ENCODE measurements at regions not wholly inside any gene's neighbourhood (a gene's known extent, or its start where the extent isn't known, plus 50 kb on each side); places are given as distances from the start of the nearest gene placed in this dataset.
A peak's percentile ranks its signal among the peaks of the same experiment; 100 is the strongest.

DNA sequence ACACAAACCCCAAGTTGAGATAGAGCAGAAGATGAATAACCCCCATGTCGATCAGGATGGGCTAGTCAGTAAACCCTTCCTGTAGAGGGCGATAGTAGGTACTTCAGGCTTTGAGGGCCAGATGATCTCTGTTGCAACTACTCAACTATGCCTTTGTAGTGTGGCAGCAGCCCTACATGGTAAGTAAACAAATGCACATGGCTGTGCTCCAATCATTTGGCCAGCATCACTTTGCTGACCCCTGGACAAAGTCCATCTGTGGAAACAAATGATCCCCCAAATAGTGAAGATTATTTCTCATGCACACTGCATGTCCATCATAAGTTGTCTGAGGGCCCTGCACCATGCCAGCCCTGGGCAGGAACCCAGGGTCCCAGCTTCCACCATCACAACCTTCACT lies 402.2 kb upstream of the PROK2 start:
- no peaks in the 10 kb centered on the region for H3K9me3 ChIP-seq
- intact Hi-C loops (cut with DNase I; ENCODE audit: low total_unique reads) = no loop called here
- DNase-seq (no peak), ATAC-seq (no peak)
- H3K36me3 ChIP-seq = no peaks in the 10 kb centered on the region
- no peak overlapping the region for H3K27ac ChIP-seq
- H3K27me3 ChIP-seq = no peaks in the 10 kb centered on the region
- TF ChIP-seq POLR2A (IDR thresholded peaks at IDR 0.05) = no peak
- TF ChIP-seq, protein P1, sequence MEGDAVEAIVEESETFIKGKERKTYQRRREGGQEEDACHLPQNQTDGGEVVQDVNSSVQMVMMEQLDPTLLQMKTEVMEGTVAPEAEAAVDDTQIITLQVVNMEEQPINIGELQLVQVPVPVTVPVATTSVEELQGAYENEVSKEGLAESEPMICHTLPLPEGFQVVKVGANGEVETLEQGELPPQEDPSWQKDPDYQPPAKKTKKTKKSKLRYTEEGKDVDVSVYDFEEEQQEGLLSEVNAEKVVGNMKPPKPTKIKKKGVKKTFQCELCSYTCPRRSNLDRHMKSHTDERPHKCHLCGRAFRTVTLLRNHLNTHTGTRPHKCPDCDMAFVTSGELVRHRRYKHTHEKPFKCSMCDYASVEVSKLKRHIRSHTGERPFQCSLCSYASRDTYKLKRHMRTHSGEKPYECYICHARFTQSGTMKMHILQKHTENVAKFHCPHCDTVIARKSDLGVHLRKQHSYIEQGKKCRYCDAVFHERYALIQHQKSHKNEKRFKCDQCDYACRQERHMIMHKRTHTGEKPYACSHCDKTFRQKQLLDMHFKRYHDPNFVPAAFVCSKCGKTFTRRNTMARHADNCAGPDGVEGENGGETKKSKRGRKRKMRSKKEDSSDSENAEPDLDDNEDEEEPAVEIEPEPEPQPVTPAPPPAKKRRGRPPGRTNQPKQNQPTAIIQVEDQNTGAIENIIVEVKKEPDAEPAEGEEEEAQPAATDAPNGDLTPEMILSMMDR (IDR thresholded peaks at IDR 0.05 in 4 of 5, conservative IDR thresholded peaks at IDR 0.05 in 1 of 5) = no peak
- H3K4me1 ChIP-seq = no peaks in the 10 kb centered on the region
- no peak overlapping the region for H3K4me3 ChIP-seq
- in situ Hi-C loops (cut with MboI; ENCODE audit: low sequenced_read_pairs in 4 of 4) = no loop called here

- DNase-seq = no peak
- intact Hi-C loops (cut with DNase I; ENCODE audit: low total_unique reads) (no loop called here), in situ Hi-C loops (cut with MboI; ENCODE audit: low sequenced_read_pairs in 4 of 4) (no loop called here)
- H3K36me3 ChIP-seq = no peaks in the 10 kb centered on the region
- no peaks in the 10 kb centered on the region for H3K9me3 ChIP-seq
- TF ChIP-seq, protein P1 (IDR thresholded peaks at IDR 0.05 in 4 of 5, conservative IDR thresholded peaks at IDR 0.05 in 1 of 5) = no peak
- no peak for TF ChIP-seq POLR2A (IDR thresholded peaks at IDR 0.05)
- H3K4me3 ChIP-seq = no peak overlapping the region
- no peaks in the 10 kb centered on the region for H3K27me3 ChIP-seq
- H3K27ac ChIP-seq = no peak overlapping the region
- no peak for ATAC-seq
- H3K4me1 ChIP-seq = no peaks in the 10 kb centered on the region
Observed at GRCh38 chr3:72186400-72186855, 401.5 kb upstream of the PROK2 start.

DNA sequence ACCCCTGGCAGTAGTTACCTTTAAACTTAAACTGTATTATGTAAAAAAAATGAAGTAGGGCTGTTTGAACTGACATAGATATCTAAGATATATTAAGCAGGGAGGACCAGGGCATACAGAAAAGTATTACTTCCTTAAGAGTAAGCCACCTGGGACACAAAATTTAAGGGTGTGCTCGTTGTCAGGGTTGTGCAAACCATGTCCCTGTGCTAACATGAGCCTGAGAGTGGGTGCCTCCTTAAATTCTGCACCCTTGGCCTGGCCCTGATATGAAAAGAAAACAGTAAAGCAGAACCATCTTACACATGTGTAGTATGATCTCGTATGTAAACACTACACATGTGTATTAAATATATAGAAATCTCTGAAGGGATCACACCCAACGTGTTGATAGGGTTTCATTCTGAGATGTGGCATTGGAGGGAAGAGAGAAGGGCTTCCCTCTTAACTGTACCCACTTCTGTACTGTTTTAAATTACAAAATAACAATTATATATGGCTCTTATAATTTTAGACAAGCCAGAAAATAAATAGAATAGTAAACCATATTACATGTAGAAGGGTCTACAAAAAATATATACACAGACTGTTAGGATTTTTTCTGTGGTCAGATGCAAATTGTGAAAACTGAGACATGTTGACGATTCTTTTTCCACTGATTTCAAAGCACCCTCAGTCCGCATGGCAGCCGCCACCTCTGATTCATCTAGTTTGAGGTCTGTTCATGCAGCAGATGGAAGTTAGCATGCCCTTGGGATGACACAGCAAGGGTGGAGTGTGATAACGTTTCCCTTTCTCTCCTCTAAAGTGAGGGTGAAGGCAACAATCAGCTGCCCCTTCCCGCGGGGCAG lies 400.8 kb upstream of the PROK2 start:
- intact Hi-C loops (cut with DNase I; ENCODE audit: low total_unique reads) (no loop called here), in situ Hi-C loops (cut with MboI; ENCODE audit: low sequenced_read_pairs in 4 of 4) (no loop called here)
- H3K27me3 ChIP-seq = no peaks in the 10 kb centered on the region
- DNase-seq (no peak), ATAC-seq (peak in 1 of 2 donors; percentile 39)
- TF ChIP-seq, protein P1 (IDR thresholded peaks at IDR 0.05 in 4 of 5, conservative IDR thresholded peaks at IDR 0.05 in 1 of 5) = no peak
- no peak for TF ChIP-seq POLR2A (IDR thresholded peaks at IDR 0.05)
- H3K27ac ChIP-seq = no peak overlapping the region
- no peaks in the 10 kb centered on the region for H3K9me3 ChIP-seq
- no peaks in the 10 kb centered on the region for H3K4me1 ChIP-seq
- no peaks in the 10 kb centered on the region for H3K36me3 ChIP-seq
- no peak overlapping the region for H3K4me3 ChIP-seq

GRCh38 chr3:72183489-72183888 lies 398.5 kb upstream of the PROK2 start:
- Histone ChIP-seq H3K27ac (no peak overlapping the region), H3K4me1 (no peaks in the 10 kb centered on the region), H3K9me3 (no peaks in the 10 kb centered on the region), H3K36me3 (no peaks in the 10 kb centered on the region), H3K4me3 (no peak overlapping the region), H3K27me3 (peaks cover 0 to 3% (median 0%) of the 10 kb centered on the region in 3 donors)
- TF ChIP-seq, protein P1 (IDR thresholded peaks at IDR 0.05 in 4 of 5, conservative IDR thresholded peaks at IDR 0.05 in 1 of 5) = no peak
- no peak for TF ChIP-seq POLR2A (IDR thresholded peaks at IDR 0.05)
- in situ Hi-C loops (cut with MboI; ENCODE audit: low sequenced_read_pairs in 4 of 4) = no loop called here
- intact Hi-C loops (cut with DNase I; ENCODE audit: low total_unique reads) = no loop called here
- DNase-seq = no peak
- no peak for ATAC-seq

All from gastrocnemius medialis (tissue), 4 donors.